ENCODE measurements at regions not wholly inside any gene's neighbourhood (a gene's known extent, or its start where the extent isn't known, plus 50 kb on each side); places are given as distances from the start of the nearest gene placed in this dataset.

DNA sequence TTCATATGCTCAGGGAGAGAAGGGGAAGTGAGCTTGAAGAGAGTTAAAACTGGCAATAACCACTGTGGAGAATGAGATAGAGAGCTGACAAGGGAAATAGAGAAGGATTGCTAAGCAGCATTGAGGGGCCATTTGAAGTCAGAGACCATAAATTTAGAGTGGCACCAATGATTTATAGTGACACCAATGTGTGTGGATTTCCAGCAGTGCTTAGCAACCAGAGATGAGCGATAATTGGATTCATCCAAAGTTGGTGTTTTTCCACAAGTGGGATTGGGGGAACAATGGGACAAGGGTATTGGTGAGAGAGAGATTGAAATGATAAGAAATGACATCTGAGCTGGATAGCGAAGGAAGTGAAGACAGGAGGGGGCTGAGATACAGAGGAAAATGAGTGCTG is 114.1 kb downstream of the C1orf94 start:
- TF ChIP-seq, protein P1, sequence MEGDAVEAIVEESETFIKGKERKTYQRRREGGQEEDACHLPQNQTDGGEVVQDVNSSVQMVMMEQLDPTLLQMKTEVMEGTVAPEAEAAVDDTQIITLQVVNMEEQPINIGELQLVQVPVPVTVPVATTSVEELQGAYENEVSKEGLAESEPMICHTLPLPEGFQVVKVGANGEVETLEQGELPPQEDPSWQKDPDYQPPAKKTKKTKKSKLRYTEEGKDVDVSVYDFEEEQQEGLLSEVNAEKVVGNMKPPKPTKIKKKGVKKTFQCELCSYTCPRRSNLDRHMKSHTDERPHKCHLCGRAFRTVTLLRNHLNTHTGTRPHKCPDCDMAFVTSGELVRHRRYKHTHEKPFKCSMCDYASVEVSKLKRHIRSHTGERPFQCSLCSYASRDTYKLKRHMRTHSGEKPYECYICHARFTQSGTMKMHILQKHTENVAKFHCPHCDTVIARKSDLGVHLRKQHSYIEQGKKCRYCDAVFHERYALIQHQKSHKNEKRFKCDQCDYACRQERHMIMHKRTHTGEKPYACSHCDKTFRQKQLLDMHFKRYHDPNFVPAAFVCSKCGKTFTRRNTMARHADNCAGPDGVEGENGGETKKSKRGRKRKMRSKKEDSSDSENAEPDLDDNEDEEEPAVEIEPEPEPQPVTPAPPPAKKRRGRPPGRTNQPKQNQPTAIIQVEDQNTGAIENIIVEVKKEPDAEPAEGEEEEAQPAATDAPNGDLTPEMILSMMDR (conservative IDR thresholded peaks at IDR 0.05), result no peak
- TF ChIP-seq ZFX (IDR thresholded peaks at IDR 0.05), result no peak
